ENCODE measurements at regions not wholly inside any gene's neighbourhood (a gene's known extent, or its start where the extent isn't known, plus 50 kb on each side); places are given as distances from the start of the nearest gene placed in this dataset.

GRCh38 chr17:12290207-12290606 is 269.5 kb downstream of the MAP2K4 start:
- DNase-seq (ENCODE audit: low spot score): no peak

- peak; percentile 29 for DNase-seq (ENCODE audit: low spot score)
Observed at GRCh38 chr17:12296209-12296625, 275.5 kb downstream of the MAP2K4 start.

- no peak for DNase-seq (ENCODE audit: low spot score)
Observed at GRCh38 chr17:12301551-12301950, 280.9 kb downstream of the MAP2K4 start.

GRCh38 chr17:12302711-12303110 is 282.0 kb downstream of the MAP2K4 start:
- no peak for DNase-seq (ENCODE audit: low spot score)

GRCh38 chr17:12310811-12311210 is 290.1 kb downstream of the MAP2K4 start:
- DNase-seq (ENCODE audit: low spot score): no peak

GRCh38 chr17:12312692-12313091 is 292.0 kb downstream of the MAP2K4 start:
- DNase-seq (ENCODE audit: low spot score): no peak

- DNase-seq (ENCODE audit: low spot score): no peak
Observed at GRCh38 chr17:12313786-12314185, 293.1 kb downstream of the MAP2K4 start.

GRCh38 chr17:12316021-12316420 is 295.3 kb downstream of the MAP2K4 start:
- no peak for DNase-seq (ENCODE audit: low spot score)

GRCh38 chr17:12318571-12319266 is 298.0 kb downstream of the MAP2K4 start:
- no peak for DNase-seq (ENCODE audit: low spot score)

- DNase-seq (ENCODE audit: low spot score): no peak
Observed at GRCh38 chr17:12320286-12320685, 299.6 kb downstream of the MAP2K4 start.

- no peak for DNase-seq (ENCODE audit: low spot score)
Observed at GRCh38 chr17:12328204-12328603, 307.5 kb downstream of the MAP2K4 start.

GRCh38 chr17:12330456-12330855 is 309.8 kb downstream of the MAP2K4 start:
- no peak for DNase-seq (ENCODE audit: low spot score)

GRCh38 chr17:12341328-12341727 is 320.7 kb downstream of the MAP2K4 start:
- no peak for DNase-seq (ENCODE audit: low spot score)

- DNase-seq (ENCODE audit: low spot score): no peak
Observed at GRCh38 chr17:12342161-12342560, 321.5 kb downstream of the MAP2K4 start.

GRCh38 chr17:12342609-12343435 is 322.1 kb downstream of the MAP2K4 start:
- peak; percentile 78 for DNase-seq (ENCODE audit: low spot score)

- DNase-seq (ENCODE audit: low spot score): no peak
Observed at GRCh38 chr17:12348476-12348875, 317.2 kb upstream of the MYOCD start.

GRCh38 chr17:12349297-12349696 is 316.4 kb upstream of the MYOCD start:
- no peak for DNase-seq (ENCODE audit: low spot score)

GRCh38 chr17:12352127-12352526 is 313.6 kb upstream of the MYOCD start:
- DNase-seq (ENCODE audit: low spot score): no peak

GRCh38 chr17:12357600-12357999 is 308.1 kb upstream of the MYOCD start:
- no peak for DNase-seq (ENCODE audit: low spot score)

GRCh38 chr17:12358477-12358876 is 307.2 kb upstream of the MYOCD start:
- no peak for DNase-seq (ENCODE audit: low spot score)

GRCh38 chr17:12362853-12363455 is 302.7 kb upstream of the MYOCD start:
- DNase-seq (ENCODE audit: low spot score): no peak

- no peak for DNase-seq (ENCODE audit: low spot score)
Observed at GRCh38 chr17:12365805-12366204, 299.9 kb upstream of the MYOCD start.

- DNase-seq (ENCODE audit: low spot score): no peak
Observed at GRCh38 chr17:12369065-12369464, 296.6 kb upstream of the MYOCD start.
